ENCODE measurements at regions not wholly inside any gene's neighbourhood (a gene's known extent, or its start where the extent isn't known, plus 50 kb on each side); places are given as distances from the start of the nearest gene placed in this dataset.

GRCh38 chr2:75882530-75882929 lies 171.8 kb upstream of the GCFC2 start:
- TF ChIP-seq, protein P1, sequence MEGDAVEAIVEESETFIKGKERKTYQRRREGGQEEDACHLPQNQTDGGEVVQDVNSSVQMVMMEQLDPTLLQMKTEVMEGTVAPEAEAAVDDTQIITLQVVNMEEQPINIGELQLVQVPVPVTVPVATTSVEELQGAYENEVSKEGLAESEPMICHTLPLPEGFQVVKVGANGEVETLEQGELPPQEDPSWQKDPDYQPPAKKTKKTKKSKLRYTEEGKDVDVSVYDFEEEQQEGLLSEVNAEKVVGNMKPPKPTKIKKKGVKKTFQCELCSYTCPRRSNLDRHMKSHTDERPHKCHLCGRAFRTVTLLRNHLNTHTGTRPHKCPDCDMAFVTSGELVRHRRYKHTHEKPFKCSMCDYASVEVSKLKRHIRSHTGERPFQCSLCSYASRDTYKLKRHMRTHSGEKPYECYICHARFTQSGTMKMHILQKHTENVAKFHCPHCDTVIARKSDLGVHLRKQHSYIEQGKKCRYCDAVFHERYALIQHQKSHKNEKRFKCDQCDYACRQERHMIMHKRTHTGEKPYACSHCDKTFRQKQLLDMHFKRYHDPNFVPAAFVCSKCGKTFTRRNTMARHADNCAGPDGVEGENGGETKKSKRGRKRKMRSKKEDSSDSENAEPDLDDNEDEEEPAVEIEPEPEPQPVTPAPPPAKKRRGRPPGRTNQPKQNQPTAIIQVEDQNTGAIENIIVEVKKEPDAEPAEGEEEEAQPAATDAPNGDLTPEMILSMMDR (IDR thresholded peaks at IDR 0.05 in 4 of 5, conservative IDR thresholded peaks at IDR 0.05 in 1 of 5): no peak
- TF ChIP-seq POLR2A (IDR thresholded peaks at IDR 0.05): no peak
